ENCODE measurements at regions not wholly inside any gene's neighbourhood (a gene's known extent, or its start where the extent isn't known, plus 50 kb on each side); places are given as distances from the start of the nearest gene placed in this dataset.

DNA sequence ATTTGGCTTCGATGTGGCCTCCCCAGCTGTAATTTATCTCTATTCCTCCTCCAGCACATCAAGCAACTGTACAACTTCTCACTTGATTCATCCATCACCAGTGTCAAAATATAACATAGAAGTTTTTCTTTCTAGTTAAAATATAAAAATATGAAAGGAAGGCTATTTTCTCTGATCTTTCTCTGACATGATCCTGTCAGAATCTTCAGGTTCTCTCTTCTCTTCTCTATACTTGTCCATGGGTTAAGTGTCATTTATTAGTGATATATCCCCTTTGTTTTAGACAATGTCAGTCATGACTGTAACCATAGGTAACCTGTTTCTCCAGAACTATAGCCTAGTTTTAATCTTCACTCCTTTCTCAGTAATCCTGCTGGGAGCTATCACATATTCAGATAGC, 132.5 kb upstream of the G2E3 start:
- no peak for TF ChIP-seq CTCF (IDR thresholded peaks at IDR 0.05)
- no peaks in the 10 kb centered on the region for H3K4me1 ChIP-seq
- H3K27me3 ChIP-seq: no peaks in the 10 kb centered on the region
- no peaks in the 10 kb centered on the region for H3K9me3 ChIP-seq
- H3K36me3 ChIP-seq: no peaks in the 10 kb centered on the region
- DNase-seq (ENCODE audit: low spot score): no peak
- no peak overlapping the region for H3K4me3 ChIP-seq
- no peak overlapping the region for H3K27ac ChIP-seq

- no peaks in the 10 kb centered on the region for H3K4me1 ChIP-seq
- DNase-seq (ENCODE audit: low spot score): no peak
- H3K9me3 ChIP-seq: no peaks in the 10 kb centered on the region
- no peaks in the 10 kb centered on the region for H3K36me3 ChIP-seq
- H3K27ac ChIP-seq: no peak overlapping the region
- no peaks in the 10 kb centered on the region for H3K27me3 ChIP-seq
- H3K4me3 ChIP-seq: no peak overlapping the region
- TF ChIP-seq CTCF (IDR thresholded peaks at IDR 0.05): no peak
Measured at GRCh38 chr14:30427401-30427800, 131.6 kb upstream of the G2E3 start.

DNA sequence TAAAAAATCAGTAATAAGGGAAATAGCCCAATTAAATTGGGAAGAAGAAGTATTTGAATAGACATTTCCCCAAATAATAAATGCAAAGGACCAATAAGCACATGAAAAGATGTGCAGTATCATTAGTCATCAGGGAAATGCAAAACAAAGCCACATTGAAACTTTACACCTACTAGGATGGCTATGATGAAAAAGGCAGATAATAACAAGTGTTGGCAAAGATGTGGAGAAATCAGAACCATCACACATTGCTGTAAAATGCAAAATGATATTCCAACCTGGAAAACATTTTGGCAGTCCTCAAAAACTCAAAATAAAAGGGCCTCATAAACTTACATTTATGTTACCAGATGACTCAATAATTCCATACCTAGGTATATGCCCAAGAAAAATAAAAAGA, 131.1 kb upstream of the G2E3 start:
- Histone ChIP-seq H3K36me3 (no peaks in the 10 kb centered on the region), H3K27ac (no peak overlapping the region), H3K4me1 (no peaks in the 10 kb centered on the region), H3K27me3 (no peaks in the 10 kb centered on the region), H3K9me3 (no peaks in the 10 kb centered on the region), H3K4me3 (no peak overlapping the region)
- DNase-seq (ENCODE audit: low spot score): no peak
- no peak for TF ChIP-seq CTCF (IDR thresholded peaks at IDR 0.05)

GRCh38 chr14:30431552-30431951, 127.4 kb upstream of the G2E3 start:
- H3K9me3 ChIP-seq: no peaks in the 10 kb centered on the region
- H3K27me3 ChIP-seq: no peaks in the 10 kb centered on the region
- no peaks in the 10 kb centered on the region for H3K4me1 ChIP-seq
- no peak for TF ChIP-seq CTCF (IDR thresholded peaks at IDR 0.05)
- H3K4me3 ChIP-seq: no peak overlapping the region
- no peak for DNase-seq (ENCODE audit: low spot score)
- H3K36me3 ChIP-seq: no peaks in the 10 kb centered on the region
- no peak overlapping the region for H3K27ac ChIP-seq

GRCh38 chr14:30440961-30441360, 118.0 kb upstream of the G2E3 start:
- DNase-seq (ENCODE audit: low spot score): no peak
- Histone ChIP-seq H3K4me1 (no peaks in the 10 kb centered on the region), H3K9me3 (no peaks in the 10 kb centered on the region), H3K36me3 (no peaks in the 10 kb centered on the region), H3K4me3 (no peak overlapping the region), H3K27ac (no peak overlapping the region), H3K27me3 (no peaks in the 10 kb centered on the region)
- TF ChIP-seq CTCF (IDR thresholded peaks at IDR 0.05): no peak

DNA sequence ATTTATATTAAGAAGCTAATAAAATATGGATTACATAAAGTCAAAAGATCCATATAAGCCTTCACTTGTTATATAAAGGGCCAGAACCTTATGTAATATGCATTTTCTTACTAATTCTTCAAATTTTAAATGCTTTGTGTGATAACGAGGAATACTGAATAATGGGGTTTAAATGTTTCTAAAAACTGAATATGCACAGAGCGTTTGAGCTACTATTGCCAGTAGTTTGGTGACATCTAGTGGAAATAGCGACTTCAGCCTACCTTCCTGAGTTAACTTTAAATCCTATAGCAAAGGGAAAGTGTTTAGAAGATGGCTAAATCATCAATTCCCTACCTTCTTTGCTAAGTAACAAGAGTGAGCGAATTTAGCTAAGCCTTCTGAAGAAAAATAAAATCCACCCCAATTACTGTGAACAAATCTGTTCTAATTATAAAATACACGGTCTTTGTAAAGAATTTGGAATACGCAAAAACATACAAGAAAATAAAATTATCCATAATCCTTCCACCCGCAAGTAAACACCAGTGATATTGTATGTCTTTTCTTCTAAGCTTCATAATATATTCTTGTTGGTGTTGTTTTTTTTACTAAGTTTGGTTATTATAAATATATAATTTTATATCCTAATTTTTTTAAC, 115.5 kb upstream of the G2E3 start:
- peak; percentile 17 to 48 for TF ChIP-seq CTCF (IDR thresholded peaks at IDR 0.05)
- H3K4me1 ChIP-seq: no peaks in the 10 kb centered on the region
- H3K4me3 ChIP-seq: no peak overlapping the region
- DNase-seq (ENCODE audit: low spot score): no peak
- H3K36me3 ChIP-seq: no peaks in the 10 kb centered on the region
- no peaks in the 10 kb centered on the region for H3K9me3 ChIP-seq
- no peak overlapping the region for H3K27ac ChIP-seq
- H3K27me3 ChIP-seq: no peaks in the 10 kb centered on the region

Measured in right atrium auricular region (tissue), 2 donors.